OCI-LY3 (cell line): ENCODE measurements at regions not wholly inside any gene's neighbourhood (a gene's known extent, or its start where the extent isn't known, plus 50 kb on each side); places are given as distances from the start of the nearest gene placed in this dataset.

Experiments used
- H2AFZ ChIP-seq: fragments of 200-600, 300-600 bp; shearing (Covaris generic); 2 replicates; pipeline ENCODE4 v1.6.0; 2014; ENCODE audit warnings: antibody characterized with exemption, low read depth, low read length
- H3K27ac ChIP-seq: fragments of 200-600, 300-600 bp; sonication (generic); 2 replicates; pipeline ENCODE4 v1.5.1; 2014; ENCODE audit warnings: mild to moderate bottlenecking, low read length, moderate library complexity, mixed read lengths
- H3K27me3 ChIP-seq: fragments of 200-600, 300-600 bp; sonication (generic); 2 replicates; pipeline ENCODE4 v1.6.1; 2014; ENCODE audit warnings: low read depth, low read length, mixed read lengths
- H3K36me3 ChIP-seq: fragments of 200-600, 300-600 bp; sonication (generic); replicated peaks from 2 replicates; pipeline ENCODE3; 2014; ENCODE audit warnings: low read depth, low read length, mixed read lengths
- H3K4me1 ChIP-seq: fragments of 300-600, 200-600 bp; sonication (generic); 2 replicates; pipeline ENCODE4 v1.6.1; 2014; ENCODE audit warnings: low read length, mixed read lengths
- H3K4me2 ChIP-seq: fragments of 200-600, 300-600 bp; sonication (generic); 2 replicates; pipeline ENCODE4 v1.6.1; 2014; ENCODE audit warnings: low read length, mixed read lengths
- H3K4me3 ChIP-seq: fragments of 300-600, 200-600 bp; sonication (generic); 2 replicates; pipeline ENCODE4 v1.5.1; 2014; ENCODE audit warnings: antibody characterized with exemption, mild to moderate bottlenecking, low read length, moderate library complexity
- H3K79me2 ChIP-seq: fragments of 300-600, 200-600 bp; shearing (Covaris generic); 2 replicates; pipeline ENCODE4 v1.6.1; 2014; ENCODE audit warnings: mild to moderate bottlenecking, low read length, mixed read lengths
- H3K9ac ChIP-seq: fragments of 300-600, 200-600 bp; shearing (Covaris generic); 2 replicates; pipeline ENCODE4 v1.6.0; 2014; ENCODE audit warnings: mild to moderate bottlenecking, low read length, moderate library complexity
- H3K9me3 ChIP-seq: fragments of 200-600, 300-600 bp; shearing (Covaris generic); 2 replicates; pipeline ENCODE4 v1.6.1; 2014; ENCODE audit warnings: low read length, mixed read lengths; ENCODE audit not compliant: insufficient read depth
- H4K20me1 ChIP-seq: fragments of 200-600, 300-600 bp; sonication (generic); 2 replicates; pipeline ENCODE4 v1.6.1; 2016; ENCODE audit warnings: low read length, mixed read lengths; ENCODE audit not compliant: insufficient read depth
- CTCF ChIP-seq: fragments of 200-600, 300-600 bp; sonication (generic); IDR thresholded peaks from 2 replicates; pipeline ENCODE4 v1.5.1; 2014; ENCODE audit warnings: antibody characterized with exemption, low read length, low read depth
- EZH2phosphoT487 ChIP-seq: fragments of 200-600 bp; shearing (Covaris generic); IDR thresholded peaks from 2 replicates; pipeline ENCODE4 v1.6.1; 2018; ENCODE audit warnings: antibody characterized with exemption, mixed run types, low read depth

GRCh38 chr9:34892886-34893285, 65.2 kb upstream of the PHF24 start:
- Histone ChIP-seq H3K4me3 (no peak overlapping the region), H3K79me2 (no peaks in the 10 kb centered on the region), H3K4me2 (no peak overlapping the region), H4K20me1 (no peaks in the 10 kb centered on the region), H3K9ac (no peak overlapping the region), H3K9me3 (no peaks in the 10 kb centered on the region), H3K4me1 (no peaks in the 10 kb centered on the region), H3K27me3 (peaks cover 56% of the 10 kb centered on the region), H3K27ac (no peak overlapping the region), H3K36me3 (no peaks in the 10 kb centered on the region), H2AFZ (no peak overlapping the region)
- no peak for TF ChIP-seq EZH2phosphoT487

DNA sequence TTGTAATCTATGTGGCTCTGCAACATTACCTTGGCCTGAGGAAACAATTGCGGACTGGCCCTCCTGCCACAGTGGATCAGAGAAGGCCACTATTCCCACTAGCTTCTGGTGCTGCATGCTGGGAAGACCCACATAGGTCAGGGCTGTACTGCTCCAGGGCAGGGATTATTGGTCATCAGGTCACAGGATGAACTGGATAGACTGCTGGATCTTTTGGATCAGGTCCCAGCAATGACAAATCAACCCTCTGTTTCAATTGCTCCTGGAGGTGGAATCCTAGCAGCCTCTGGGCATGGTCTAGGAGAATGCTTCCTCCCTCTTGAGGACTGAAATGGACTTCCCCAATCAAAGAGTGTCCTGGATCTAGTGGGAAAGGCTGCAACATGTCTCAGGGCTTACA, 66.7 kb upstream of the PHF24 start:
- no peaks in the 10 kb centered on the region for H3K9me3 ChIP-seq
- H3K27ac ChIP-seq, result no peak overlapping the region
- H2AFZ ChIP-seq, result no peak overlapping the region
- H3K4me1 ChIP-seq, result no peaks in the 10 kb centered on the region
- TF ChIP-seq EZH2phosphoT487 (no peak), CTCF (no peak)
- no peak overlapping the region for H3K4me3 ChIP-seq
- H3K36me3 ChIP-seq, result no peaks in the 10 kb centered on the region
- H3K4me2 ChIP-seq, result no peak overlapping the region
- peaks cover 50% of the 10 kb centered on the region for H3K27me3 ChIP-seq
- no peaks in the 10 kb centered on the region for H3K79me2 ChIP-seq
- H3K9ac ChIP-seq, result no peak overlapping the region
- no peaks in the 10 kb centered on the region for H4K20me1 ChIP-seq

DNA sequence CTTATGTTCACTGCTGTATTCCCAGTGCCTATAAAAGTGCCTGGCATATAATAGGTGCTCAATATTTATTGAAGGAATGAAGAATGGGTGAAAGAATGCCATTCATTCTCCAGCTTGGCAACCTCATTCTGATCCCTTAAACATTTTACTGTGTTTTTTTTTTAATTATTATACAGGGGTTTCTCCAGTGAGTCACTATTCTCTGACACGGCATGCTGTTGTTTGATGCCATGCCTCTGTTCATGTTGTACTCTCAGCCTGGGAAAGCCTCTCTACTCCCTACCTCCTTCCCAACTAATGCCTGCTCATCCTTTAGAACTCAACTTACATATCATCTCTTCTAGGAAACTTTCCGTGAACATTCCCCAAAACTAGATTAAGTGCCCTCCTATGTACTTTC, 70.2 kb upstream of the PHF24 start:
- Histone ChIP-seq H3K4me1 (peaks cover 11% of the 10 kb centered on the region), H3K27me3 (peaks cover 24% of the 10 kb centered on the region), H2AFZ (no peak overlapping the region), H3K27ac (no peak overlapping the region), H3K4me3 (no peak overlapping the region), H3K9me3 (no peaks in the 10 kb centered on the region), H4K20me1 (no peaks in the 10 kb centered on the region), H3K9ac (no peak overlapping the region), H3K79me2 (no peaks in the 10 kb centered on the region), H3K36me3 (no peaks in the 10 kb centered on the region), H3K4me2 (no peak overlapping the region)
- no peak for TF ChIP-seq EZH2phosphoT487
- TF ChIP-seq CTCF, result no peak

GRCh38 chr9:34884747-34885189, 73.3 kb upstream of the PHF24 start:
- H3K9me3 ChIP-seq, result no peaks in the 10 kb centered on the region
- no peak overlapping the region for H3K9ac ChIP-seq
- TF ChIP-seq EZH2phosphoT487 (no peak), CTCF (no peak)
- H3K4me3 ChIP-seq, result peak overlapping the region; percentile 24; the same call in 1 of the 2 replicates
- no peak overlapping the region for H3K27ac ChIP-seq
- peaks cover 11% of the 10 kb centered on the region for H3K4me1 ChIP-seq
- H3K79me2 ChIP-seq, result no peaks in the 10 kb centered on the region
- peaks cover 13% of the 10 kb centered on the region; the same call in 1 of the 2 replicates for H3K27me3 ChIP-seq
- no peak overlapping the region for H2AFZ ChIP-seq
- H3K4me2 ChIP-seq, result peak overlapping the region; percentile 45
- H3K36me3 ChIP-seq, result no peaks in the 10 kb centered on the region
- no peaks in the 10 kb centered on the region for H4K20me1 ChIP-seq

GRCh38 chr9:34876096-34876495, 82.0 kb upstream of the PHF24 start:
- Histone ChIP-seq H3K27me3 (no peaks in the 10 kb centered on the region), H3K4me2 (no peak overlapping the region), H3K27ac (no peak overlapping the region), H2AFZ (no peak overlapping the region), H3K4me1 (no peaks in the 10 kb centered on the region), H3K4me3 (no peak overlapping the region), H3K9ac (no peak overlapping the region), H3K9me3 (no peaks in the 10 kb centered on the region), H4K20me1 (no peaks in the 10 kb centered on the region), H3K79me2 (no peaks in the 10 kb centered on the region), H3K36me3 (no peaks in the 10 kb centered on the region)
- no peak for TF ChIP-seq EZH2phosphoT487
- no peak for TF ChIP-seq CTCF
